ENCODE measurements at regions not wholly inside any gene's neighbourhood (a gene's known extent, or its start where the extent isn't known, plus 50 kb on each side); places are given as distances from the start of the nearest gene placed in this dataset.

- no peak for TF ChIP-seq CTCF (IDR thresholded peaks at IDR 0.05)
- no peak for TF ChIP-seq POLR2A (IDR thresholded peaks at IDR 0.05)
- no peak for TF ChIP-seq EP300 (IDR thresholded peaks at IDR 0.05)
- TF ChIP-seq POLR2AphosphoS5 (IDR thresholded peaks at IDR 0.05), result no peak
Observed at GRCh38 chr6:41422161-41422560, 86.8 kb downstream of the NCR2 start.

Measured in gastroesophageal sphincter (tissue), 3 donors.